Type B pancreatic cell (in vitro differentiated cells): ENCODE measurements at regions not wholly inside any gene's neighbourhood (a gene's known extent, or its start where the extent isn't known, plus 50 kb on each side); places are given as distances from the start of the nearest gene placed in this dataset.

Experiments used
- DNase-seq: peaks from one replicate; pipeline ENCODE4 v3.0.0; 2021; ENCODE audit warnings: mixed read lengths; ENCODE audit not compliant: unreplicated experiment; ENCODE audit errors: extremely low spot score
- H3K27ac Mint-ChIP-seq: 2 replicates; pipeline ENCODE4 v1.8.0; 2021; ENCODE audit warnings: mild to moderate bottlenecking, mixed read lengths
- H3K27me3 Mint-ChIP-seq: 2 replicates; pipeline ENCODE4 v1.8.0; 2021; ENCODE audit warnings: mixed read lengths
- H3K36me3 Mint-ChIP-seq: 2 replicates; pipeline ENCODE4 v1.8.0; 2021; ENCODE audit warnings: mixed read lengths
- H3K4me1 Mint-ChIP-seq: one replicate; pipeline ENCODE4 v1.8.0; 2021; ENCODE audit warnings: mixed read lengths; ENCODE audit not compliant: unreplicated experiment
- H3K4me3 Mint-ChIP-seq: 2 replicates; pipeline ENCODE4 v1.8.0; 2021; ENCODE audit warnings: mild to moderate bottlenecking, mixed read lengths
- H3K9me3 Mint-ChIP-seq: 2 replicates; pipeline ENCODE4 v1.8.0; 2021; ENCODE audit warnings: mixed read lengths
- TF ChIP-seq, protein P1 (sequence below): fragments of 200-600 bp; sonication (generic); conservative IDR thresholded peaks from 2 replicates; pipeline ENCODE4 v1.5.0; 2021; ENCODE audit warnings: antibody characterized with exemption, mild to moderate bottlenecking

DNA sequence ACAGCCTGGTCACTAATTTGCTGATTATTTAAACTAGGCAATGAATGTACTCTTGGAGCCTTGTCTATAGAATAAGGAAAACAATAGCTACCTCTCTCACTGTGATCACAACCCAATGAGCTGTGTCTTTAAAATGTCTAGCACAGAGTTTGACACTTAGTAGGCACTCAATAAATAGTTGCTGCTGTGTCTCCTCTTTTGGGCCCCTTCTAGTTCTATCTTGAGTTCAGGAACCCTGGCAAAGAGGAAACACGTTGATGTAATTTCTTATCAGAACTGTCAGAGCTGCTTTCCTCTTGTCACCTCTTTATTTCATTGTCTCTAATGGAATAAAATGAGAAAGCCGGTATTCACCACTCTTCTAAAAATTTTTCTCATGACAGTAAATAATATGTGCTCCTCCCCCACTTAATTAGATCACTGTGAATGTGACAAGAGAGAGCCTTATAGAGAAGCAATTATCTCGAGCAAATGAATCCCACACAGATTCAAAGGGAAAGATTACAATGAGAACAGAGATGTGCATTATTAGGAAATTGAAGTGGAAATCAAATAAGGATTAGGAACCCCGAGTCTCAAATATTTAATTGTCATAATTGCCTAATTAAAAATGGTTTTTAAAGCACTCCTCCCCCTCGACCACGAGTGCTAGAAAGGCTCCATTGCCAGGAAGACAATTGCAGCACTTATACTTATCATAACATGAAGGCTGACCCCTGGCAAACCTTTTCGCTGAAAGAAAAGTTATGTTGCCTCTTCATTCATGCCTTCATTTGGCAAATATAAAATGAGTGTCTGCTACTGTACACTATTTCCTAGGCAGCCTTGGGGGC, 175.0 kb upstream of the BDNF start:
- no peak overlapping the region for H3K27ac Mint-ChIP-seq
- H3K27me3 Mint-ChIP-seq, result no peaks in the 10 kb centered on the region

DNA sequence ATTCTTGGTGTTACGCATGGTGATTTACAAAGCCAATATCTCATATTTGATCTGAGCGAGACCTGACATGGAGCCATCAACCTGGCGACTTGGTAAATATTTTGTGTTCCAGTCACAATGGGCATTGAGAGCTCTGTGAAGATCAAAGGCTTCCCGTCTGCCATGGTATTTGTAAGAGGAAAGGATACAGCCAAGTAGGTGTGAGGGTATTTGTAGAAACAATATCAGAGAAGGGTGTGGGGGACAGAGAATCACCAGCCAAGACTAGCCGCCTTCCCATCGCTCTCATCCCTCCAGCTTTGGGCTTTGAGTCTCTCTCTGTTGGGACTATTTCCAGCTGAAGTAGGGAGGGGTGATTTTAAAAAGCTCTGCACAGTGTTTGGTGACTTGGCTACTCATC, 173.4 kb upstream of the BDNF start:
- no peaks in the 10 kb centered on the region for H3K27me3 Mint-ChIP-seq
- TF ChIP-seq, protein P1, sequence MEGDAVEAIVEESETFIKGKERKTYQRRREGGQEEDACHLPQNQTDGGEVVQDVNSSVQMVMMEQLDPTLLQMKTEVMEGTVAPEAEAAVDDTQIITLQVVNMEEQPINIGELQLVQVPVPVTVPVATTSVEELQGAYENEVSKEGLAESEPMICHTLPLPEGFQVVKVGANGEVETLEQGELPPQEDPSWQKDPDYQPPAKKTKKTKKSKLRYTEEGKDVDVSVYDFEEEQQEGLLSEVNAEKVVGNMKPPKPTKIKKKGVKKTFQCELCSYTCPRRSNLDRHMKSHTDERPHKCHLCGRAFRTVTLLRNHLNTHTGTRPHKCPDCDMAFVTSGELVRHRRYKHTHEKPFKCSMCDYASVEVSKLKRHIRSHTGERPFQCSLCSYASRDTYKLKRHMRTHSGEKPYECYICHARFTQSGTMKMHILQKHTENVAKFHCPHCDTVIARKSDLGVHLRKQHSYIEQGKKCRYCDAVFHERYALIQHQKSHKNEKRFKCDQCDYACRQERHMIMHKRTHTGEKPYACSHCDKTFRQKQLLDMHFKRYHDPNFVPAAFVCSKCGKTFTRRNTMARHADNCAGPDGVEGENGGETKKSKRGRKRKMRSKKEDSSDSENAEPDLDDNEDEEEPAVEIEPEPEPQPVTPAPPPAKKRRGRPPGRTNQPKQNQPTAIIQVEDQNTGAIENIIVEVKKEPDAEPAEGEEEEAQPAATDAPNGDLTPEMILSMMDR, result no peak
- no peak for DNase-seq
- H3K4me3 Mint-ChIP-seq, result no peak overlapping the region
- H3K9me3 Mint-ChIP-seq, result peaks cover 4% of the 10 kb centered on the region
- no peaks in the 10 kb centered on the region for H3K36me3 Mint-ChIP-seq
- H3K27ac Mint-ChIP-seq, result no peak overlapping the region
- peaks cover 14% of the 10 kb centered on the region for H3K4me1 Mint-ChIP-seq

More for the DNA sequence above, 175.0 kb upstream of the BDNF start:
- no peaks in the 10 kb centered on the region for H3K36me3 Mint-ChIP-seq
- TF ChIP-seq, protein P1, result no peak
- no peak for DNase-seq
- no peak overlapping the region for H3K4me3 Mint-ChIP-seq
- peaks cover 14% of the 10 kb centered on the region for H3K4me1 Mint-ChIP-seq
- H3K9me3 Mint-ChIP-seq, result peaks cover 4% of the 10 kb centered on the region

DNA sequence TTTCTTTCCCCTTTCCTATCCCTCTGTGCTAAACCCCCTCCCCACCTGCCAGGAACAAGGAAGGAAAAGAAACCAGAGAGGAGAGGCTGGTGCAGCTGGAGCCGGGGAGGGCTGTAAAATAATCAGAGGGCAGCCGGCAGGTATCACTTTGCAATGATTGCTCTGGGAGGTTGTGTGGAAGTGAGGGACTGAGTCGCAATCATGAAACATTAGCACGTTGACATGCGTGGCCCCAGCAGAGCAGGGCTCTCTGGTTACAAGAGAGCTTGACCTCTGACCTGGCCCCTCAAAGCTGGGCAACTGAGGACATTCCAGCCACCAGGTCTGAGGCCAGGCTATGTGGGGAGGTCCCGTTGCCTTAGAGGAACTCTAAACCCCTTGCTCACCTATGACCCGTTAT, 170.8 kb upstream of the BDNF start:
- TF ChIP-seq, protein P1, result no peak
- no peak overlapping the region for H3K27ac Mint-ChIP-seq
- peaks cover 7% of the 10 kb centered on the region for H3K27me3 Mint-ChIP-seq
- H3K36me3 Mint-ChIP-seq, result no peaks in the 10 kb centered on the region
- H3K9me3 Mint-ChIP-seq, result peaks cover 4% of the 10 kb centered on the region
- H3K4me3 Mint-ChIP-seq, result no peak overlapping the region
- DNase-seq, result no peak
- peaks cover 14% of the 10 kb centered on the region for H3K4me1 Mint-ChIP-seq

DNA sequence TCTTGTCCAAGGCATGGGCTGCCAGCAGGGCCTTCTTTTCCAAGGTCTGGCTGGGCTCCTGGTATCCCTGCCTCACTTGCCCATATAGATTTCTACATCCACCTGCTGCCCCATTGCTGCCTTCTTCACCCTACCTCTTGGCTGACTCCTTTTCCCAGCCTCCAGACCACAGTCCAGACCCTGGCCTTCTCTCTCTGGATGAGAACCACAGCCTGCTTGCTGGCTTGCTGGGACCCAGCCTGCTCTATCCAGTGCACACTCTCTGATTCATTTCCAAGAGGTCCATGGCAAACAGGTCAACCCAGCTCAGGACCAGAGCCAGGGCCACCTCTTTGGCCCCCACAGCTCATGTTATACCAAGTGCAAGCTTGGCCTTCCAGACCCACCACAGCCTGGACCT, 169.4 kb upstream of the BDNF start:
- TF ChIP-seq, protein P1, result no peak
- Mint-ChIP-seq H3K27ac (no peak overlapping the region), H3K9me3 (no peaks in the 10 kb centered on the region), H3K4me1 (peaks cover 6% of the 10 kb centered on the region), H3K27me3 (peaks cover 10% of the 10 kb centered on the region), H3K4me3 (no peak overlapping the region), H3K36me3 (no peaks in the 10 kb centered on the region)
- DNase-seq, result no peak

DNA sequence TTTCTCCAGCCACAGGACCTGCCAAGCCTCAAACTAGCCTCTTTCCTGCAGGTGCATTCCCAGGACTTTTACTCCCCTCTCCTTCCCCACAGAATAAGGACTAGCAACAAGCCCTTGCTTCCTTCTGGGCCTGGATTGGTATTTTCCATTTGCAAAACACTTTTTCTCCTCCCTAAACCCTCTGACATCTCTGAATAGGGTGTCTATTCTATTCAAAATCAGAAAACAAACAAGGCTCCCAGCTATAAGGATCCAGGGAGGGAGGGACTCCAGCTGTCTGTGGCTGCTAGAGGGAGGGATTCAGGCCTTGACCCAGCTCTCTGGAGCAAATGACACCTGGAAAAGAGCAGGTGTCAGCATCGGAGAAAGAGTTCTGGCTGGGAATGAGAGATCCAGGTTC, 168.5 kb upstream of the BDNF start:
- Mint-ChIP-seq H3K4me1 (peaks cover 3% of the 10 kb centered on the region), H3K36me3 (no peaks in the 10 kb centered on the region), H3K9me3 (no peaks in the 10 kb centered on the region), H3K4me3 (no peak overlapping the region), H3K27me3 (peaks cover 10% of the 10 kb centered on the region), H3K27ac (no peak overlapping the region)
- TF ChIP-seq, protein P1, result no peak
- DNase-seq, result no peak
